GM18861 (cell line): ENCODE measurements at regions not wholly inside any gene's neighbourhood (a gene's known extent, or its start where the extent isn't known, plus 50 kb on each side); places are given as distances from the start of the nearest gene placed in this dataset.
"Not testable (repeated sequence)": the region's sequence is repeated elsewhere in the genome, so short reads cannot be mapped to it uniquely, and the experiment has no call there.

Experiments
- ATAC-seq: cut with Tn5 transposase; IDR thresholded peaks from one replicate; pipeline ENCODE4 v1.9.1; 2021; ENCODE audit not compliant: unreplicated experiment

DNA sequence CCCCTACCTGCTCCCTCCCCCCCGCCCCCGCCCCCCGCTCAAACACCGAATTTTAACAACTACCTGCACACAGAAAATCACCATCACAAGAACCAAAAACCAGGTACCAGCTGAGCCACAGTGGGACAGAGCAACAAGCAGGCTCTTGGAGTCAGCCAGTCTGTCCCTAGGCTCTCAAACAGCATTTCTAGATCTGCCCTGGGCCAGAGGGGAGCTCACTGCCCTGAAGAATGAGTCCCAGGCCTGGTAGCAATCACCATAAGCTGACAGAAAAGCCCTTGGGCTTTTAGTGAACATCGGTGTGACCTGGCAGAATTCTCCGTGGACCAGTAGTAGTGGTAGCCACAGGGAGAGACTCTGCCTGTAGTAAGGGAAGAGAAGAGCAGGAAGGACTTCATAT is 58.3 kb downstream of the C11orf87 start:
- no peak for ATAC-seq

DNA sequence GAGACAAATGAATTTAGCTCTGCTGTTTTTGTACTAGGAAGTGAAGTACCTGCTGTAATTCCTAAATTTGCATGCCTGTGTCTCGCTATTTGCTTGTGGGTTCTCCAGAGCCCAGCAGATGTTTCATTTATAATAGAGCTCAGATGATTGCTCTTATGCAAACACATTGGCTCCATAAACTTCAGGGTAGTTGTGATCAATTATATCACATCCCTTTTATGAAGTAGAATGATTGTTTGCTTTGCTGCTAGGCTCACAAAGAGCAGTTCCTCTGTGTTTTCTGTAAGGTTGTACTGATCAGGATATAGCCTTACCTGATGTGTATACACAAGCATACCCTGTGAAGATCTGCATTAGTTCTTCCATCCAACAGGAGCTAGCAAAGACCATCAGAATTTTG is 64.1 kb downstream of the C11orf87 start:
- no peak for ATAC-seq

DNA sequence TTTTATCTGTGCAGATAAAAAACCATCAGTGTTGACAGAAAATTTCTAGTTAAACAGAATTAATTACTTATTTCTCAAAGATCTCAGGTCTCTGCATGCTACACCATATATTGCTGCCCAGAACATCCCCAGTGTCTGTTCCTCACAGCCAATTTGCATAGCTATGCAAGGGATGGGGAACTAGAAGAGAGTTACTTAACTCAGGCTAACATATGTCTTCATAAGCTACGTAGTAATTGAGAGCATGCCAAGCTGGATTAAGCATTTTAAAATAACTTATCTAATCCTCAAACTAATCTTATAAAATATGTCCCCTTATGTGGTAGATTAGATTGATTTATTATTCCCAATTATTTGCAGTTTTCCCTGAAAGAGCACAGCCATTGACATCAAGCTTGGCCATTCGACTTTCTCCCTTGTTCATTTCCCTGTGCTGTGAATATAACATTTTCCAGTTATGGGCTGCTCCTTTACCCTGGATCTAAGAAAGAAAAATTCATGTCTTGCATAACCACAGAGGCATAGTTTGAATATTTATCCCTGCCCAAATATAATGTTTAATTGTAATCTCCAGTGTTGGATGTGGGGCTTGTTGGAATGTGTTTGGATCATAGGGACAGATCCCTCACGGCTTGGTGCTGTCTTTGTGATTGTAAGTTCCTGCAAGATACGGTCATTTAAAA is 69.1 kb downstream of the C11orf87 start:
- no peak for ATAC-seq

DNA sequence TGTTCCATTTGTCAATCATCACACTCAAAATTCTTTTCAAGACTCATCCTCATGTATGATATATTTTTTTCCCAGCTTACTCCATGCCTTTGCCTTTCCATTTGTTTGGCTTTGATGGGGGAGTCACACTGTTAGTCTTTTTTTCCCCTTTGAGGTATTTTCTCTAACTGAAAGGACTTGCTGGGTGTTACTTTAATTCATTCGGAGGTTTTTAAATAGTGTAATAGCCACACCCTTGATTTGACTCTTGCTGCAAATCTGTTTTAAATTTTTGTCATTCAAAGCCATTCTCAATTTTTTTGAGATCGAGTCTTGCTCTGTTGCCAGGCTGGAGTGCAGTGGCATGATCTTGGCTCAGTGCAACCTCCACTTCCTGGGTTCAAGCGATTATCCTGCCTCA is 84.1 kb downstream of the C11orf87 start:
- ATAC-seq: no peak

DNA sequence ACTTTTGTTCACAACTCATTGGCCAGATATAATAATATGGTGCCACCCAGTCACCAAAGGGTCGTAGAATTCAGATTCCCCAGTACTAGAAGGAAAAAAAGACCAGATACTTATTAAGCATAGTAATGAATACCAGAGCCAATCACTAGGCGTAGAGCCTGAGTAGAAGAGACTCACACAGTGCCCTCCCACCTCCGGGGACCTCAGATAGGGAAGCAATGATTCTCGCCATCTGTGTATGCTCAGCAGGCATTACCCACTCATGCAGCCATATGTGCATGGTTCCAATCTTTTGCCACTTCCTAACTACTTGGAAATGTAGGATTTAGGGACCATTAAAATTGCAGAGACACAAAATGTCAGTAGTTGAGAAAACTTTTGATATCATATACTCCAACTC is 85.3 kb downstream of the C11orf87 start:
- ATAC-seq: no peak

DNA sequence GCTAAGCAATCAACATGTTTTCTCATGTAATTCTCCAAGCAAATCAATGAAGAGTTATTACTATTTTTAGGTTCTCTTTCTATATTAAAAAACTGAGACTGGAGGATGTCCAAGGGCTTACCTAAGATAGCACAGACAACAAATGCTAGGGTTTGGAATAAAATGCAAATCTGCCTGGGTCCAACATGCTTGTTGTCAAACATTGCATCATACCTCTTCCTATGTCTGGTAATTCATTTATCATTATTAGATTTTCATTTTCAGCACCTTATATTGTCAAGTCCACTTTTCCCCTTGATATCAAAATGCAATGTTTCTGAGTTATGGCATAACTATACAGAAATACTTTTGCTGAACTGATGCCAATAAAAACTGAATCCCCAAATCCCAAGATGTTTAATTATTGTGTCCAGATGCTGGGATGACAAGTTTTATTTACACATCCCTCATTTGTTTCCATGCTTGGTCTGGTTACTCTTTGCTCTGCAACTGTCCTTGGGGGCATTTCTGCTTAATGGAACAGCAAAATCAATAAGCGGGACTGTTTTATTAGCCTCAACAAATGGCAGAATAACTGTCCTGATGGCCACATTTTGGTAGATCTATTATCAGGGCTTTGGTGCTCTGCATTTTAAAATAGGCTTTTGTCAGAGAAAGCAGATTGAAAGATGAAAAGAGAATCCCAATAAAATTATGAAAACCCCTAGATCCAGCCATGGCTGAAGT is 86.0 kb downstream of the C11orf87 start:
- ATAC-seq: no peak

DNA sequence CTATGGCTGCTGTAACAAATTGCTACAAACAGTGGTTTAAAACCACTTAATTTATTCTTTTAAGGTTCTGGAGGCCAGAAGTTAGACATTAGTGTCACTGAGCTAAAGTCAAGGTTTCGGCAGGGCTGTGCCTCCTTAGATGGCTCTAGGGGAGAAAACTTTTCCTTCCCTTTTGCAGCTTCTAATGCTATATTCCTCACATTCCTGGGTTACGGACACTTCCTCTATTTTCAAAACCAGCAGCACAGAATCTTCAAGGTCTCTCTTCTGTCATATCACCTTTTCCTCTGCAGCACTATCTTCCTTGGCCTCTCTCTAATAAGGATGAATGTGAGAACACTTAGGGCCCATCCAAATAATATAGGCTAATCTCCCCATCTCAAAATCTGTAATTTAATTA is 87.0 kb downstream of the C11orf87 start:
- ATAC-seq: no peak

DNA sequence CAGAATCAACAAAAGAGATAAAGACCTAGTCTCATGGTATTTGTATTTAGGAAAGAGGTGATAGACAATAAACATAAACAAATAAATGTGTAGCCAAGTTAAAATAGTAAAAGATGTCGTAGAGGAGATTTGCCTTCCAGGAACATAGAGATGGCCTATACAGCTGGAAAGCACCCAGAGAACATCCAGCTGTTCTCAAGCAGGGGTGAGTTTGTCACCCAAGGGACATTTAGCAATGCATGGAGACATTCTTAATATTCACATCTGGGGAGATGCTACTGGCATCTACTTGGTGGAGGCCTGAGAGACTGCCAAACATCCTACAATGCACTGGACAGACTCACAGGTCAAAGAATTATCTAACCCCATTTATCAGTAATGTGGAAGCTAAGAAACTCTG is 88.3 kb downstream of the C11orf87 start:
- ATAC-seq: no peak

DNA sequence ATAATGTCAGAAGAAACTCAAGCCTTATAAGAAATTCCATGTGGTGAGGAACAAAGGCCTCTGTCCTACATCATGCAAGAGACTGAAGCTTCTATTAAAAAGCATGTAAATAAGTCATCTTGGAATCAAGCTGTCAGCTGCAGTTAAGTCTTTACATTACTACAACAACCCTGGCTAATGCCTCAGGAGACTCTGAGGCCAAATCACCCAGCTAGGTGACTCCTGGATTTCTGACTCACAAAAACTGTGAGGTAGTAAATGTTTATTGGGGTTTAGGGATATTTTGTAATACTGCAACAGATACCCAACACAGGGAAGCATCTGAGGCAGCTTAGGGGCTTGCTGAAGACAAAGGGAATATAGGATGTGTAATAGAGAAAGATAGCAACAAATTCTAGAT is 89.6 kb downstream of the C11orf87 start:
- no peak for ATAC-seq

DNA sequence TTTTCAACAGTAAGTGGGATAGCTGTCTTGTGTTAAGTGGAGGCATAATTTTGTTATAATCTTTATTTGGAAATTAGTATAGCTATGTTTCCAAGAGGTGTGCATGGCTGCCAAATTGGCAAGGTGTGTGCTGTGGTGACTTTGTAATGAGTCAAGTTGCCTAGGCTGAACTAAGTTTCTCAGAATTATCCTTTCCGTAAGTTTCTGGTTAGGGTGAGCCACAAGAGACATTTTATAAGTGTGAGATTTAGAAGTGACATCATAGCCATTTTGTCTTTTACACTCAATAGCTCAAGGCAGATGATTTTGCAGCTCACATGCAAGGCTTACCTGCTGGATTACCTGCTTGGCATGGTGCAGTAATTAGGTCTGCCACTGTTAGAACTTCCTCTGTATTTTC is 90.3 kb downstream of the C11orf87 start:
- no peak for ATAC-seq

DNA sequence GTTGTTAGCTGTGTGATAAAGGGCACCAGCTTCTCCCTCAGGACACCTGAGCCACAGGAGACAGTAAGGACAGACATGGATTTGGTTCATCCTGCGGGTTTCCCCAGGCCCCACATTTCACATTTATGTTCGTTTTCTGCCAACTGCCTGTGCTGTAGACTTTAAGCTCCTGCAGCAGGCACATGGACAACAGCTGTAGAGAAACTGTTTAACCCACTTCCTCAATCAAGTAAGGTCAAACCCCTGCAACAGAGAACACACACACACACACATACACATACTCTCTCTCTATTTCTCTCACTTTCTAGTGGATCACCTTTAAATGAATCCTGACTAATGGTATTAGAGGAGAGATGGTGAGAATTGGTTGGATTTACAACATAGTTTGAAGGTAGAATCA is 90.7 kb downstream of the C11orf87 start:
- ATAC-seq: no peak

DNA sequence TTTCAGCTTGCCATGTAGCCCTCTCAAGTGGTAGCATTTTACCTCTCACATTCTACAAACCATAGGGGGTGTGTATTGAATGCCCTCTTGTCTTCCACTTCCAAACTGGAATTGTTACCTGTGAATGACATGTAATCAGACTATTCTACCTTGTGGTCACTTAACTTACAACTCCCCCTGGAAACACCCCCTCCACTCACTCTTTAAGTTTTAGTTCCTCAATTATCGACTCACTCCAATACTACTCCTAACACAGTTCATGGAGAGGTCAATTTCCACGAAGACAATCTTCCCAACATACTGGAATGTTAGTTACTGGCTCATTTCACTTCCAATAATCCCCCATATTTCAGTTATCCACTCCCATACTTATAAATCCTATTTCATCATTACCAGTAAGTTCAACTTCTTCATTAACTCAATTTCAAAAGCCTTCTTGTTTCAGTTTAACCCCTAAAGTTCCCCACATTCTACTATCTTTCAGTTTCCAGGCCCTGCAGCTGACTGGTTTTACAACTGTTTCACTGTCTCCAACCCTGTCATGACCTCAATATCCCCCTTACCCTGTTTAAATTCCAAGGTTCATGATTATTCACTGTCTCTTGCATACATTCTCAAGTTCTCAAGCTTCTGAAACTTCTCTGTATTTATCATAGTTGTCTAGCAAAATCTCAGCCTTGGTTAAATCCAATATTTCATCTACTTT is 92.5 kb downstream of the C11orf87 start:
- no peak for ATAC-seq

DNA sequence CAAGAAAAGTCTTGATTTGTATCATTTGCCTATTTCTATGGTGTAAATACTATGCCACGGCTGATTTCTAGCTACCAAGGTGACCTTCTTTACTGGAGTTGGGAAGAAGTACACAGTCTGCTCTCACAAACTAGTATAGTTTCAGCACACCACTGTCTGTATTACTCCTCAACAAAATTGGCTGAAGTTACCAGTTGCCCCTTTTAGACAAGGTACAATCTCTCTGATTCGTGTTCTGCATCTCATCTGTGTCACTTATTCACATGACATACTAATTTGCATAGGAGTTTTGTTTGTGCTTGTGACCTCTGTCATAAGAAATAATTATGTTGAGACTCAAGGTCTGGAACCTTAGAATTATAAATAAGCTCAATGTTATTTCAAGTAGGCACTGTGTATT is 97.3 kb downstream of the C11orf87 start:
- ATAC-seq: no peak

DNA sequence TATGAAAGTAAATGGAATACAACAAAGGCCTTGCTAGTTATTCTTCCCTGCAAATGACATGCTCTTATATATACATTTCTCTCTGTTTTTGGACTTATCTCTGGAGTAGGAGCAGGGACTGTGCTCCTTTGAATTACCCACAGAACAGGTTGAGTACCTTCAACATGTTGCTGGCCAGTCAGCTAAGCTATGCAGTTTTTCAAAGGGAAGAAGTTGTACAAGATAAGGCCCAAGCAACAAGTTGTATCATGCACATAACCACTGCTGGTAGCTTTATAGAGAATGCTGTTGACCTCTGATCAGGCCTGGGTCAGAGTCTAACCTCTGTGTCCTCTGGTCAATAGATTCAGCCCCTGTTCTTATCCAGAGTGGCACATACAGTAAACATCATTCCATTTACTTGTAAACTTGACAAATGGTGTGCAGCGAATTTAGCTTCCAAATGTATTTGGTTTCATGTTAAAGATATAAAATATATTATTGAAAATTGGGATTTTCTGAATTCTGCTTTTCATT is 99.6 kb downstream of the C11orf87 start:
- ATAC-seq: no peak

DNA sequence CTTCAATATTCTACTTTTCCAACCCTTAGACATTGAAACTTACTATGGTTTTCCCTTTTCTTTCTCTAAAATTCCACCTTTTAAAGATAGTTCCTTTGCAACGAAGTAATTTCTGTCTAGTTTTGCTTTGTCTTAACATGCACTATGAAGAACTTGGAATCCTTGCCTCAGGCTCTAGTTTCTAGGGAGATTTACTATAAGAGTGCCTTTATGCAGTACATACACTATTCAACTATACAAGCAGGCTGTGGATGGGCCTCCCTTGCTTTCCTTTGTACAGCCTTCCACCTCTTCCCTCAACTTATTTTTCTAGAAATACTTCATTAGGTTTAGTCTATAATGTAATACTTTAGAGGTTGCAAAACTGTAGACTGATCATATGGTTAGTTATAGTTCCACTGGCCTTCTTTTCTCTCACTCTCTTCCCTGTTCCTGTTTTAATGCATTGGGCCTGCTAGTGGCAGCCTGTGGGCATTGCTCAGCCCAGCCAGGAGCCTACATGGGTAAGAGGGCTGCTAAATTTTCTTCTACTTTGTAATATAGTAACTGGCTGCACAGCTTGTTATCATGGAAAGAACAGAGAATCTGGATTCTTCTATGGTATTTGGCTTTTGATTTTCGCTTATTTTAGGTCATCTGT is 100.2 kb downstream of the C11orf87 start:
- ATAC-seq: no peak

DNA sequence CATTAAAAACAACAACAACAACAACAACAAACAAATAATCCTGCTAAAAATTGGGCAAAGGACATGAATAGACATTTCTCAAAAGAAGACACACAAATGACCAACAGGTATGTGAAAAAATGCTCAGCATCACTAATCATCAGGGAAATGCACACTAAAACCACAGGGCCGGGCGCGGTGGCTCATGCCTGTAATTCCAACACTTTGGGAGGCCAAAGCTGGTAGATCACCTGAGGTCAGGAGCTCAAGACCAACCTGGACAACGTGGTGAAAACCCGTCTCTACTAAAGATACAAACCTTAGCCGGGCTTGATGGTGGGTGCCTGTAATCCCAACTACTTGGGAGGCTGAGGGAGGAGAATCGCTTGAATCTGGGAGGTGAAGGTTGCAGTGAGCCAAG is 103.6 kb downstream of the C11orf87 start:
- ATAC-seq: not testable (repeated sequence)

DNA sequence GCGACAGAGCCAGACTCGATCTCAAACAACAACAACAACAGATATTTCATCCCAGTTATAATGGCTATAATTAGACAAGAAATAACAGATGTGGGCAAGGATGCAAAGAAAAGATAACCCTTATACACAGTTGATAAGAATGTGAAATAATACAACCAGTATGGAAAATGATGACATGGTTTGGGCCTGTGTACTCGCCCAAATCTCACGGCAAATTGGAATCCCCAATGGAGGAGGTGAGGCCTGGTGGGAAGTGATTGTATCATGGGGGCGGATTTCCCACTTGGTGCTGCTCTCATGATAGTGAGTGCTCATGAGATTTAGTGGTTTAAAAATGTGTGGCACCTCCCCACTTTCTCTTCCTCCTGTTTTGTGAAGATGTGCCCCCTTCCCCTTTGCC is 104.1 kb downstream of the C11orf87 start:
- ATAC-seq: no peak

DNA sequence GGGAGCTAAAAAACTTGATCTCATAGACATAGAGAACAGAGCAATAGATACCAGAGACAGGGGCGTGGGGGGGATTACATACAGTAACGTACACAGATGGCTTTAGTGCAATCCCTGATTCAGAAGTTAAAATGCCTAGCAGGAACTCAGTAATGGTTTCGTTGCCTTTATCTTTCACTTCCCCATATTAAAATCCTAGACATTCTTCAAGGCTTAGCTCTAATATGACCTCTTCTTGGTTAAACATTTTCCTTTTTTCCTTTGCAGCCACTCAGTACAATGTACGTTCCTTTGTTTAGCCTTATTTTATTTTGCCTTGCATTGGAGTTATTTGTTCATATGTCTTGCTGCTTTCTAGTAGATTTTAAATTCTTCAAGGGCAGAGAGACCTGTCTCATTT is 104.9 kb downstream of the C11orf87 start:
- no peak for ATAC-seq

DNA sequence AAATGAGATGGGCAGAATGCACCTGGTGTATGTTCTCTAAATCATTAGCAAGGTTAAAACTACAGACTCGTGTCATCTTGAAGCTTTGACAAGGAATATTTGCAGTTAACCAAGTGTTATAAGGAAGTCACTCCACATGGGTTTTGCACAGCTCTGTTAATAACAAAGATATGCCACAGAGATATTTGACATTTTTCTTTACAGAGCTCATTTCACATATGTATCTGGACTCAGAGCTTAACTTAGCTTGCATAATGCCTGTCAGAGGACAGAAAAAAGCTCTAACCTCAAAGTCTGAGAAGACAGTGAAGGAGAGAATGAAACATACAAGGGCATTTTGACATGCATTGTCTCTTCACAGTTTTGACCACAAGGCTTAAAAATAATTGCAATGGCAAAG is 105.5 kb downstream of the C11orf87 start:
- no peak for ATAC-seq

DNA sequence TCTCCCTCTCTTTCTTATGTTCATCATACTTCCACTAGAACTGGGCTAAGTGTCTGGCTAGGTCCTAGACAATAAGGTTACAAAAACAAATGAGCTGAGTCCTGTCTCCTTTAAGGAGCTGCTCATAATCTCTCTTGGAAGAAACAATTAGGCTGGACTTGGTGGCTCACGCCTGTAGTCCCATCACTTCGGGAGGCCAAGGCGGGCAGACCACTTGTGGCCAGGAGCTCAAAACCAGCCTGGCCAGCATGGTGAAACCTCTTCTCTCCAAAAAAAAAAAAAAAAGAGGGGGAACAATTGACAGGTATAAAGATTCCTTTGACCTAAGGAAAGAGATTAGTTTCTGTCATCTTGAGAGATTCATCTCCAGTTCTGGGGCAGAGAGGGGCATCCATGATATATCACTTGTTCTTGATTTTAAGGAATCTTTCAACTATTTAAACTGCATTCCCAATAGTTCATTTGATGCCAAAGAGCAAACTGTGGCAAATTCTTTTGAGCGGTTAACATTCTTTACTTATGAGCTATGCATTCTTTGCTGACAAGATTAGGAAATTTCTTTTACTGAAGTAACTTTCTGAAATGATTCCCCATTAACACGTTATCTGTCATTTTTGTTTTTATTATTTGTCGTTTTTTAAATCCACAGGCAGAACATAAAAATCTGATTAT is 125.5 kb downstream of the C11orf87 start:
- no peak for ATAC-seq

DNA sequence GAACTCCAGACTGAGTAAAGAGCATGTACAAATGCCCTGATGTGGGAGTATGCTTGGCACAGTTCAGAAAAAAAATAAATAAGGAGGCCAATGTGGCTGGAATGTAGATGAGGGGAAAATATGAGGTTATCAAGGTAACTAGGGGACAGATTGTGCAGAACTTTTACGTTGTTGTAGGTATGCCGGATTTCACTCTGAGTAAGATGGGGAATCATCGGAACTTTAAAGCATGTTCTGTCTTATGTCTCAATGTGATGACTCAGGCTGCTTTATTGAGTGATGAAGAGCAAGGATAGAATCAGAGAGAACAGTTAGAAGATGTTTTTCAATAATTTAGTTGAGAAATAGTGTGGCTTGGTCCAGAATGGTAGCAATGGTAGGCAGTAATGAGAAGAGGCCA is 130.4 kb downstream of the C11orf87 start:
- no peak for ATAC-seq
